Epithelial cell of proximal tubule (primary cell): ENCODE measurements at regions not wholly inside any gene's neighbourhood (a gene's known extent, or its start where the extent isn't known, plus 50 kb on each side); places are given as distances from the start of the nearest gene placed in this dataset.

Source experiments
- DNase-seq: peaks from one replicate; pipeline ENCODE4 v3.0.0-alpha.2; 2011; ENCODE audit warnings: low read depth
- H3K4me3 ChIP-seq: 2 replicates; pipeline ENCODE4 v1.5.1; 2011; ENCODE audit warnings: low read depth, mild to moderate bottlenecking, low read length
- TF ChIP-seq, protein P1 (sequence below): conservative IDR thresholded peaks from 2 replicates; pipeline ENCODE4 v1.5.1; 2012; ENCODE audit warnings: low read depth, mild to moderate bottlenecking, low read length

DNA sequence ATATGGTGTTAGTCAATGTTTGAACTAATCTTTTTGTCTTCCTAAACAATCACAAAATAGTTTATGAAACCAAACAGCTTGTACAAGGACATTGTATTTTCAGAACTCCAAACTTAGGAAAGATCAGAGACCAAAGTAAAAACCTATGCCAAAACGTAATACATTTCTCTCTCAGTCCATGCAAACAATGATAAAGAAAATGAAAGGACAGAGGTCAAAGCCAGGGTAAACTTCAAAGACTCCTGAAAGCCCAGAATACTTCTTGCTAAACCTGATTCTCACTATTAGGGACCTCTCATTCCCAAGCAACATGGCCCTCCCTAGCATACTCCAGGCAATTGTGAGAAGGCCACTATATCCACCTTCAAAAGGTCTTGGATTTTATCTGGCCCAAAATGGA lies 105.1 kb upstream of the GALNT5 start:
- DNase-seq: no peak
- TF ChIP-seq, protein P1, sequence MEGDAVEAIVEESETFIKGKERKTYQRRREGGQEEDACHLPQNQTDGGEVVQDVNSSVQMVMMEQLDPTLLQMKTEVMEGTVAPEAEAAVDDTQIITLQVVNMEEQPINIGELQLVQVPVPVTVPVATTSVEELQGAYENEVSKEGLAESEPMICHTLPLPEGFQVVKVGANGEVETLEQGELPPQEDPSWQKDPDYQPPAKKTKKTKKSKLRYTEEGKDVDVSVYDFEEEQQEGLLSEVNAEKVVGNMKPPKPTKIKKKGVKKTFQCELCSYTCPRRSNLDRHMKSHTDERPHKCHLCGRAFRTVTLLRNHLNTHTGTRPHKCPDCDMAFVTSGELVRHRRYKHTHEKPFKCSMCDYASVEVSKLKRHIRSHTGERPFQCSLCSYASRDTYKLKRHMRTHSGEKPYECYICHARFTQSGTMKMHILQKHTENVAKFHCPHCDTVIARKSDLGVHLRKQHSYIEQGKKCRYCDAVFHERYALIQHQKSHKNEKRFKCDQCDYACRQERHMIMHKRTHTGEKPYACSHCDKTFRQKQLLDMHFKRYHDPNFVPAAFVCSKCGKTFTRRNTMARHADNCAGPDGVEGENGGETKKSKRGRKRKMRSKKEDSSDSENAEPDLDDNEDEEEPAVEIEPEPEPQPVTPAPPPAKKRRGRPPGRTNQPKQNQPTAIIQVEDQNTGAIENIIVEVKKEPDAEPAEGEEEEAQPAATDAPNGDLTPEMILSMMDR: no peak
- no peak overlapping the region for H3K4me3 ChIP-seq

GRCh38 chr2:157155992-157156391 lies 101.5 kb upstream of the GALNT5 start:
- TF ChIP-seq, protein P1: no peak
- DNase-seq: no peak
- H3K4me3 ChIP-seq: no peak overlapping the region

DNA sequence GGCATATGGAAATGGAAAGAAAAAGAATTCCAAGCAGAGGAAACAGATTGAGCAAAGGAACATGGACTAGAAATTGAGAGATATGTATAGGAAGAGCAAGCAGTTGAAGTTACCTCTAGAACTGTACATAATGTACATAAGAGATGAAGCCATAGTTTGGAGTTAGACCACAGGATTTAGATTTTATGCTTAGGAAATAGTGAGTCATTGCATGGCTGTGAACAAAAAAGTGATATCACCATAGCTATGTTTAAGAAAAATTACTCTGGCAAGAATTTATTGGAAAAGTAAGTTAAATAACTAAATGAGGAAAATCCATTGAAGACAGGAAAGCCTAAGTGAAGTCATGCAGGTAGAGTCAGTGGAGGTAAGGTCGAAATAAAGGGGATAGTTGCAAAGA lies 99.4 kb upstream of the GALNT5 start:
- no peak for DNase-seq
- TF ChIP-seq, protein P1: no peak
- no peak overlapping the region for H3K4me3 ChIP-seq

GRCh38 chr2:157159221-157159934 lies 98.1 kb upstream of the GALNT5 start:
- TF ChIP-seq, protein P1: no peak
- DNase-seq: no peak
- H3K4me3 ChIP-seq: no peak overlapping the region

DNA sequence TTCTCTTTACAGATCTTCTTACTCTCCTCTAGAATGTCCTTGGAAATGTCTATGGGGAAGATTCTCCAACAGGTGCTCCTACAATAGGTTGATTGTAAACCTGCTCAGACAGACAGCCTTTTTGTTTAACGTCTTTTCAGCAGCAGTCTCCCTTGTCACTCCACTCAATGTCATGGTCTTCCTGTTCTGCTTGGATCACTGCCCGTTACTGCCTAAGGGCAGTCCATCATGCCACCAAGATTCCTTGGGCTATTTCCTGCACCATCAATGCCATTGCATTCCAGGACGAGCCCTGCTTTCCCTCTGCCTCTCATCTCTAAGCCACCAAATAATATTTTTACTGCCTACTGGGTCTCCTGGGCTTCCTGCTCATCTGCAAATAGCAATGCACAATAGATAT lies 97.4 kb upstream of the GALNT5 start:
- TF ChIP-seq, protein P1: no peak
- no peak for DNase-seq
- H3K4me3 ChIP-seq: no peak overlapping the region

GRCh38 chr2:157164370-157164769 lies 93.1 kb upstream of the GALNT5 start:
- no peak overlapping the region for H3K4me3 ChIP-seq
- no peak for DNase-seq
- TF ChIP-seq, protein P1: no peak

- H3K4me3 ChIP-seq: no peak overlapping the region
- TF ChIP-seq, protein P1: no peak
- DNase-seq: no peak
Observed at GRCh38 chr2:157164891-157165290, 92.6 kb upstream of the GALNT5 start.
